ENCODE measurements at regions not wholly inside any gene's neighbourhood (a gene's known extent, or its start where the extent isn't known, plus 50 kb on each side); places are given as distances from the start of the nearest gene placed in this dataset.
"Not testable (repeated sequence)": the region's sequence is repeated elsewhere in the genome, so short reads cannot be mapped to it uniquely, and the experiment has no call there.

GRCh38 chr3:3998140-3998922 is 199.1 kb downstream of the LRRN1 start:
- no peak for ATAC-seq
- Histone ChIP-seq H3K9me3 (peaks cover 0 to 11% (median 0%) of the 10 kb centered on the region in 3 donors), H3K27me3 (no peaks in the 10 kb centered on the region), H3K4me3 (no peak overlapping the region), H3K4me1 (no peaks in the 10 kb centered on the region), H3K36me3 (no peaks in the 10 kb centered on the region), H3K27ac (no peak overlapping the region)
- 19 to 39% methylated on average over 5 of the region's 5 CpGs for WGBS, 2 donors (ENCODE audit: low coverage in 1 of 2)
- TF ChIP-seq POLR2A (IDR thresholded peaks at IDR 0.05) = no peak
- peak in 2 of 4 experiments; percentile 8 to 43 for TF ChIP-seq CTCF (IDR thresholded peaks at IDR 0.05)
- TF ChIP-seq EP300 (IDR thresholded peaks at IDR 0.05) = no peak
- no peak for TF ChIP-seq POLR2AphosphoS5 (IDR thresholded peaks at IDR 0.05)

DNA sequence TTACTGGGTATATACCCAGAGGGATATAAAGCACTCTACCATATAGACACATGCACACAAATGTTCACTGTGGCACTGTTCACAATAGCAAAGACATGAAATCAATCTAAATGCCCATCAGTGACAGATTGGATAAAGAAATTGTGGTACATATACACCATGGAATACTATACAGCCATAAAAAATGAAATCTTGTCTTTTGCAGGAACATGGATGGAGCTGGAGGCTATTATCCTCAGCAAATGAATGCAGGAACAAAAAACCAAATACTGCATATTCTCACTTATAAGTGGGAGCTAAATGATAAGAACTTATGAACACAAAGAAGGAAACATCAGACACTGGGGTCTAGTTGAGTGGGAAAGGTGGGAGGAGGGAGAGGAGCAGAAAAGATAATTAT is 200.1 kb downstream of the LRRN1 start:
- H3K4me1 ChIP-seq, H3K27ac ChIP-seq, H3K36me3 ChIP-seq, ATAC-seq, H3K27me3 ChIP-seq, H3K4me3 ChIP-seq: not testable (repeated sequence)
- peaks cover 0 to 11% (median 0%) of the 10 kb centered on the region in 3 donors for H3K9me3 ChIP-seq

DNA sequence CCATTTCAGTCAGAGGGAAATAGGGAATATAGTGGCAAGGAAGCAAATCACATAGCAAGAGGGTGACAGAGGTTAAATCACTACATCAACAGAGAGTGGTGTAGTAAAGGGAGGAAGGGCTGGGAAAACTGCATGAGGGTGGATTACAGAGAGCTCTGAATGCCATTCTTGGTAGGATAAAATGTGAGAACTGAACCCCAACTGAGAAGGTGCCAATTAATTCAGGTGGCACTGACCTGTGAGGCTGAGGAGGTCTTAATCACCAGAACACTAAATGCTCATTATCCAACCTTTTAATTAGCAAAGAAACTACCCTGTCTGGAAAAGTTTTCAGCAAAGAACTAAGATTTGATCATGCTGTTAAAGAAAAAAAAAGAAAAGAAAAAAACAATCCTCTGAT is 202.7 kb downstream of the LRRN1 start:
- ATAC-seq = no peak
- no peak for TF ChIP-seq CTCF (IDR thresholded peaks at IDR 0.05)
- TF ChIP-seq POLR2AphosphoS5 (IDR thresholded peaks at IDR 0.05) = no peak
- TF ChIP-seq POLR2A (IDR thresholded peaks at IDR 0.05) = no peak
- no peak for TF ChIP-seq EP300 (IDR thresholded peaks at IDR 0.05)

GRCh38 chr3:4006288-4006687 is 207.1 kb downstream of the LRRN1 start:
- H3K27ac ChIP-seq = no peak overlapping the region
- no peaks in the 10 kb centered on the region for H3K36me3 ChIP-seq
- no peaks in the 10 kb centered on the region for H3K4me1 ChIP-seq
- no peaks in the 10 kb centered on the region for H3K9me3 ChIP-seq
- H3K27me3 ChIP-seq = no peaks in the 10 kb centered on the region
- ATAC-seq = no peak
- 80% methylated on average over 1 of the region's 2 CpGs; no CpG with 5 or more reads in 1 of the 2 donors for WGBS, 2 donors (ENCODE audit: low coverage in 1 of 2)
- H3K4me3 ChIP-seq = no peak overlapping the region
- TF ChIP-seq POLR2AphosphoS5 (IDR thresholded peaks at IDR 0.05) = no peak
- no peak for TF ChIP-seq POLR2A (IDR thresholded peaks at IDR 0.05)
- TF ChIP-seq CTCF (IDR thresholded peaks at IDR 0.05) = no peak
- TF ChIP-seq EP300 (IDR thresholded peaks at IDR 0.05) = no peak

More for the DNA sequence above, 202.7 kb downstream of the LRRN1 start:
- no peaks in the 10 kb centered on the region for H3K4me1 ChIP-seq
- no peak overlapping the region for H3K27ac ChIP-seq
- H3K4me3 ChIP-seq = no peak overlapping the region
- H3K36me3 ChIP-seq = no peaks in the 10 kb centered on the region
- peaks cover 0 to 1% (median 0%) of the 10 kb centered on the region in 3 donors for H3K9me3 ChIP-seq
- H3K27me3 ChIP-seq = no peaks in the 10 kb centered on the region

GRCh38 chr3:4008205-4008604 is 209.0 kb downstream of the LRRN1 start:
- Histone ChIP-seq H3K27ac (no peak overlapping the region), H3K4me1 (no peaks in the 10 kb centered on the region), H3K4me3 (no peak overlapping the region), H3K9me3 (no peaks in the 10 kb centered on the region), H3K36me3 (no peaks in the 10 kb centered on the region), H3K27me3 (no peaks in the 10 kb centered on the region)
- no peak for TF ChIP-seq POLR2AphosphoS5 (IDR thresholded peaks at IDR 0.05)
- no peak for TF ChIP-seq CTCF (IDR thresholded peaks at IDR 0.05)
- no peak for TF ChIP-seq EP300 (IDR thresholded peaks at IDR 0.05)
- ATAC-seq = no peak
- WGBS, 2 donors (ENCODE audit: low coverage in 1 of 2) = 83 to 100% methylated on average over 1 to 2 of the region's 2 CpGs
